BLaER1 (cell line): ENCODE measurements at regions not wholly inside any gene's neighbourhood (a gene's known extent, or its start where the extent isn't known, plus 50 kb on each side); places are given as distances from the start of the nearest gene placed in this dataset.

Experiments used
- H3K27ac ChIP-seq: shearing (Covaris generic); formaldehyde crosslinking; 2 replicates; pipeline ENCODE4 v1.8.1; 2022
- H3K27me3 ChIP-seq: shearing (Covaris generic); formaldehyde crosslinking; 2 replicates; pipeline ENCODE4 v1.8.1; 2022
- H3K36me3 ChIP-seq: shearing (Covaris generic); formaldehyde crosslinking; 2 replicates; pipeline ENCODE4 v1.8.1; 2022
- H3K4me1 ChIP-seq: shearing (Covaris generic); formaldehyde crosslinking; 2 replicates; pipeline ENCODE4 v1.8.1; 2022
- H3K4me2 ChIP-seq: shearing (Covaris generic); formaldehyde crosslinking; 2 replicates; pipeline ENCODE4 v1.8.1; 2022
- H3K4me3 ChIP-seq: shearing (Covaris generic); formaldehyde crosslinking; 2 replicates; pipeline ENCODE4 v1.8.1; 2022
- H3K9ac ChIP-seq: shearing (Covaris generic); formaldehyde crosslinking; 2 replicates; pipeline ENCODE4 v1.8.1; 2022
- H3K9me3 ChIP-seq: shearing (Covaris generic); formaldehyde crosslinking; 2 replicates; pipeline ENCODE4 v1.8.1; 2022
- H4K20me1 ChIP-seq: shearing (Covaris generic); formaldehyde crosslinking; 2 replicates; pipeline ENCODE4 v1.8.1; 2022
- Cebpa-rat ChIP-seq: shearing (Covaris generic); IDR thresholded peaks from 2 replicates; pipeline ENCODE4 v1.8.1; 2022

GRCh38 chr3:161848376-161848775, 351.8 kb downstream of the OTOL1 start:
- Histone ChIP-seq H3K27ac (no peak overlapping the region), H3K27me3 (no peaks in the 10 kb centered on the region), H3K4me3 (no peak overlapping the region), H3K4me1 (no peaks in the 10 kb centered on the region), H3K9me3 (no peaks in the 10 kb centered on the region), H3K4me2 (no peak overlapping the region), H3K9ac (no peak overlapping the region), H4K20me1 (no peaks in the 10 kb centered on the region), H3K36me3 (no peaks in the 10 kb centered on the region)
- no peak for TF ChIP-seq Cebpa-rat

DNA sequence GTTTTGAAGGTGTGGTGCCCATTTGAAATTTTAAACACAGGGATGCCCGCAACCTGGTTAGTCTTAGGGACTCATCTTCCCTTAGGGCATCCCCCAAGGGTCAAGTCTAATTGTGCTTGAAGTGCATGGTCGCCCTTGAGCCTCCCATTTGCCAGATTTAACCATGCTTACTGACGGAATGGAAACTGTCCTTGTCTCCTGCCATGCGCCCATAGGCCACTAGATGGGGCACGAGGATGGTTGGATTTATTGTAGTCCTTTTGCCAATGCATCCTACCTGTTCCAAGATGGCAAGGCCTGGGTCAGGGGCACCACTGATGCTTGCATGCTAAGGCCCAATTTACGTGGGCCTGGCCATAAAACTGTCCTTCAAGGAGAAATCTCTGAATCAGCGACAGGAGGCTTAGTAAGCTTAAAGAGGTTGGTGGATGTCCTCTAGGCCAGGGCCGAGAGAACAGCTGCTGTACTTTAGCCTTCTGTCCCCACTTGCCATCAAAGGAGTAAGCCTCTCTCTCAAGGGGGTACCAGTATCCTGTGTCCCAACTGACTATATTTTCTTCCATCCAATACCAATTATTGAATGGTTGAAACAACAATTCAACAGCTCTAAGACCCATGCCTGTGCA, 355.4 kb downstream of the OTOL1 start:
- Histone ChIP-seq H3K36me3 (no peaks in the 10 kb centered on the region), H3K4me3 (no peak overlapping the region), H3K4me2 (no peak overlapping the region), H3K9me3 (no peaks in the 10 kb centered on the region), H3K4me1 (no peaks in the 10 kb centered on the region), H3K27me3 (no peaks in the 10 kb centered on the region), H3K9ac (no peak overlapping the region), H4K20me1 (no peaks in the 10 kb centered on the region), H3K27ac (no peak overlapping the region)
- TF ChIP-seq Cebpa-rat, result no peak

DNA sequence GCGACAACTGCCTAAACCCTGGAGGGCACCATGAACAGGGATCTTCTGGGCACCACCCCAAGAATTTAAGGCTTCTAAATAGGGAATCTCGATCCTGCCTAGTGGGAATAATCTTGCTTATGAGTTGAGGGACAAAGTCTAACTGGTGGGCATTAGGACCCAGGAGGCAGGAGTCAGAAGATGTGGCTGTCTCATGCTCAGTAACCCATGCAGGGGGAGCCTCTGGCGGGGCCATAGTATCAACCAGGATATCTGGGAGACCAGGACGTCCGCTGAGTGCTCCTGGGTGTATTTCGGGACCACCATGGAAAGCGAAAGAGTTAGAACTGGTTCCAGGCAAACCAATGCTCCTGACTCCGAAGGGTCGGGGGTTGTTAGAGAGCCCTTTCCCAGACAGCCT, 356.1 kb downstream of the OTOL1 start:
- Histone ChIP-seq H3K9ac (no peak overlapping the region), H3K36me3 (no peaks in the 10 kb centered on the region), H3K4me1 (no peaks in the 10 kb centered on the region), H3K4me3 (no peak overlapping the region), H3K4me2 (no peak overlapping the region), H3K9me3 (no peaks in the 10 kb centered on the region), H3K27ac (no peak overlapping the region), H3K27me3 (no peaks in the 10 kb centered on the region), H4K20me1 (no peaks in the 10 kb centered on the region)
- no peak for TF ChIP-seq Cebpa-rat

GRCh38 chr3:161854232-161854771, 357.7 kb downstream of the OTOL1 start:
- Histone ChIP-seq H3K4me1 (no peaks in the 10 kb centered on the region), H3K9me3 (no peaks in the 10 kb centered on the region), H3K27ac (no peak overlapping the region), H3K9ac (no peak overlapping the region), H3K4me3 (no peak overlapping the region), H3K4me2 (no peak overlapping the region), H3K36me3 (no peaks in the 10 kb centered on the region), H4K20me1 (no peaks in the 10 kb centered on the region), H3K27me3 (no peaks in the 10 kb centered on the region)
- TF ChIP-seq Cebpa-rat, result no peak

DNA sequence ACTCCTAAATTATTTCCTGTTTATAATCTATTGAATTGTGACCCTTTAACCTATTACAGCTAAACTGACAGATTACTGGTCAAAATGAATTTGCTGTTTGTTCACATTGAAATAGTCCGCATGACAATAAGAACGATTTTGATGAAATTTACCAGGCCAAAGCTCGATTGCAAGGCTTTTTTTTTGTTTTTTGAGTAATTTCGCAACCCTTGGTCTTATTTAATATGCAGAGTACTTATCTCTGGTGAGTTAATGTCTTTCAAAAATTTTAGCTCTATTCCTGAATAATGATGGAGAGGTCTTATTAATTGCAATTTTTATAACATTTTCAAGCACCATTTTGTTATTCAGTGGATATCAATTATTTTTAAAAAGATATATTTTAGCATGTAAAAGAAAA, 362.4 kb downstream of the OTOL1 start:
- Histone ChIP-seq H3K4me3 (no peak overlapping the region), H4K20me1 (no peaks in the 10 kb centered on the region), H3K27me3 (no peaks in the 10 kb centered on the region), H3K9ac (no peak overlapping the region), H3K9me3 (no peaks in the 10 kb centered on the region), H3K4me2 (no peak overlapping the region), H3K4me1 (no peaks in the 10 kb centered on the region), H3K36me3 (no peaks in the 10 kb centered on the region), H3K27ac (no peak overlapping the region)
- no peak; the same call in 1 of the 2 replicates for TF ChIP-seq Cebpa-rat

- H3K36me3 ChIP-seq, result no peaks in the 10 kb centered on the region
- H4K20me1 ChIP-seq, result no peaks in the 10 kb centered on the region
- no peaks in the 10 kb centered on the region for H3K9me3 ChIP-seq
- no peaks in the 10 kb centered on the region for H3K27me3 ChIP-seq
- H3K9ac ChIP-seq, result no peak overlapping the region
- TF ChIP-seq Cebpa-rat, result no peak
- no peaks in the 10 kb centered on the region for H3K4me1 ChIP-seq
- no peak overlapping the region for H3K27ac ChIP-seq
- H3K4me3 ChIP-seq, result no peak overlapping the region
- no peak overlapping the region for H3K4me2 ChIP-seq
Observed at GRCh38 chr3:161859865-161860450, 363.4 kb downstream of the OTOL1 start.

DNA sequence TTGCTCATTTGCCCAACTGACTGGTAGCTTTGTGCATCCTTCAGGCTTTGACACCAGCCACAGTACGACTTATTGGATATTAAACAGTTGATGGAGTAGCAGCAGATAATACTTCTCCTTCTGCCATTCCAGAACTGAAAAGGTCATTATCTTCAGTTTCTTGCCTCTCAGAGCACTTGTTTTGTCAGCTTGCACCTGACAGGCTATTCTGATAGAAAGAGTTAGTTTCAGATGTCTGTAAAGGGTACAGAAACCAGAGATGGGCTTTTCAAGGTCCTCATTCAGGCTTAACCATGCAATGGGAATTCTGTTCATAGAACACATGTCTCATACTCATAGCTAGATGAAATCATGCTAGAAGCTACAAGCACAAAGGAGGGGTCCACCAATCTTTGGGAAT, 367.2 kb downstream of the OTOL1 start:
- Histone ChIP-seq H3K36me3 (no peaks in the 10 kb centered on the region), H3K4me3 (no peak overlapping the region), H3K27ac (no peak overlapping the region), H3K9me3 (no peaks in the 10 kb centered on the region), H3K4me2 (no peak overlapping the region), H3K27me3 (no peaks in the 10 kb centered on the region), H3K4me1 (no peaks in the 10 kb centered on the region), H3K9ac (no peak overlapping the region), H4K20me1 (no peaks in the 10 kb centered on the region)
- no peak for TF ChIP-seq Cebpa-rat

DNA sequence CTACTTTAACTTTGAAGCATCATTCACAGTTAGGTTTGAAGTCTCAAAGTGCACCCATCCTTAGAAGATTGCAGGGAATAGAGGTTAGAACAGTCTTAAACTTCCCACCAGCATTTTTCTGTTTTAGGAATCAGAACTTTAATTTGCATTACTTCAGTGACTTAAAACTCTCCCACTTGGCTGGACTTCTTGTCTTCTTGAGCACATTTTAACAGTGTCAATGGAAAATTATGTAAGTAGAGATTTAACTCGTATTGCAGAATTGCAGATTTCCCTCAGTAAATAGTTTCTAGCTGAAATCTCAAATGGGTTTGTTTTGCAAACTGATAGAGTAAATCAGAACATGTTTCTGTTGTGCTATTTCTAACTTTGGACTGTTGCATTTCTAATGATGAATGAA, 369.6 kb downstream of the OTOL1 start:
- Histone ChIP-seq H3K9ac (no peak overlapping the region), H3K27me3 (no peaks in the 10 kb centered on the region), H3K4me3 (no peak overlapping the region), H3K4me1 (no peaks in the 10 kb centered on the region), H3K27ac (no peak overlapping the region), H3K9me3 (no peaks in the 10 kb centered on the region), H3K36me3 (no peaks in the 10 kb centered on the region), H4K20me1 (no peaks in the 10 kb centered on the region), H3K4me2 (no peak overlapping the region)
- no peak for TF ChIP-seq Cebpa-rat

DNA sequence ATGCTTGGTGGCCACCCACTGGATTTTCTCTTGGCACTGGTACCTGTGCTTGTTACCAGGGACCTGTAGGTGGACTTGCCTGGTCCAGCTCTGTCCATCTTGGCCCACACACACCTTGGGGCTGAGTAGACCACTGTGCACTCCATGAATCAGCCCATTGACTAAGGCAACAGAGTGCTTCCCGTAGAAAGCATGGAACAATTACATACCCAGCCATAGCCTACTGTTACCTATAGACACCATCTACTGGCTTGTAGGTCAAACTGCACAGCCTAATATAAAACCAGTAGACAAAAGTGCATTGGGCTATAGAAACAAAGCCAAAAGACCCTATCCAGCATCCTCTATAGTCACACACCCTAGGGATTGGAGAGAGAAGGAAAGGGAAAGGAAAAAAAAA, 378.9 kb downstream of the OTOL1 start:
- Histone ChIP-seq H3K27me3 (no peaks in the 10 kb centered on the region), H3K4me2 (no peak overlapping the region), H3K4me3 (no peak overlapping the region), H3K4me1 (no peaks in the 10 kb centered on the region), H3K9me3 (no peaks in the 10 kb centered on the region), H3K27ac (no peak overlapping the region), H3K36me3 (no peaks in the 10 kb centered on the region), H4K20me1 (no peaks in the 10 kb centered on the region), H3K9ac (no peak overlapping the region)
- no peak for TF ChIP-seq Cebpa-rat

DNA sequence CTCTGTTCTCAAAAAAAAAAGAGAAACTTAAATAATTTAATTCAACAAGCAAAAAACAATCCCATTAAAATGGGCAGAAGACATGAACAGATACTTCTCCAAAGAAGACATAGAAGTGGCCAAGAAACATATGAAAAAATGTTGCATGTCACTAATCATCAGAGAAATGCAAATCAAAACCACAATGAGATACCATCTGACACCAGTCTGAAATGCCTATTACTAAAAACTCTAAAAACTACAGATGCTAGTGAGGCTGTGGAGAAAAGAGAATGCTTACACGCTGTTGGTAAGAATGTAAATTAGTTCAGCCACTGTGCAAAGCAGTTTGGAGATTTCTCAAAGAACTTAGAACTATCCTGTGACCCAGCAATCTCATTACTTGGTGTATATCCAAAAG, 382.9 kb downstream of the OTOL1 start:
- Histone ChIP-seq H3K27me3 (no peaks in the 10 kb centered on the region), H3K4me1 (no peaks in the 10 kb centered on the region), H3K9ac (no peak overlapping the region), H3K4me2 (no peak overlapping the region), H3K36me3 (no peaks in the 10 kb centered on the region), H4K20me1 (no peaks in the 10 kb centered on the region), H3K27ac (no peak overlapping the region), H3K9me3 (peaks cover 8% of the 10 kb centered on the region), H3K4me3 (no peak overlapping the region)
- no peak for TF ChIP-seq Cebpa-rat
